RKO (cell line): ENCODE measurements at regions not wholly inside any gene's neighbourhood (a gene's known extent, or its start where the extent isn't known, plus 50 kb on each side); places are given as distances from the start of the nearest gene placed in this dataset.
"Not testable (repeated sequence)": the region's sequence is repeated elsewhere in the genome, so short reads cannot be mapped to it uniquely, and the experiment has no call there.

Experiments used
- DNase-seq: peaks from one replicate; pipeline ENCODE4 v3.0.0-alpha.2; 2016; ENCODE audit warnings: low spot score

DNA sequence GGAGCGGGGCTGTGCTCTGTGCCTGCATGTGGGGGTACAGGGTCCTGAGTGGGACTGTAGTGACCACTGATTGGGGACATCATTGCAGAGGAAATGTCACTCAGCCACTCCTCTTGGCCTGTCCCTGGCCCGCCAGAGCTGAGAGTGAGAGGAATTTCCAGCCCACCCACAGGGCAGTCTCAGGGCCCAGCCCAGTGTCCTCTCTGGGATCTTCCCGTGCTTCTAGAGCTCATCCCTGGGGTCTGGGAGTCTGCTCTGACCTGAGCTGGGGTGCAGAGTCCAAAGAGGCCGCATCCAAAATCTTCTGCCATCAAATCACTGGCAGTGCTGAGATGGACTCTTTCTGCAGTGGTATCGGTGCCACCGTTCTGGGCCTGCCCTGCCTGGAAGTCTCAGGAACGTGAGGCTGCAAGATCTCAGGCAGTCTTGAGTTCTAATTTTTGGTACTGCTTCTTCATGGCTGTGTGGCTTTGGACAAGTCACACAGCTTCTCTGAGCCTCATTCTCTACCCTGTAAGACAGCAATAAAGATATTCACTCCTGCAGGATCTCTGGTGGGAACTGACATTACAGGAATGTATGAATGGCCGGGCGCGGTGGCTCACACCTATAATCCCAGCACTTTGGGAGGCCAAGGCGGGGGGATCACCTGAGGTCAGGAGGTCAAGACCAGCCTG lies 100.8 kb upstream of the TARDBP start:
- DNase-seq = no peak

DNA sequence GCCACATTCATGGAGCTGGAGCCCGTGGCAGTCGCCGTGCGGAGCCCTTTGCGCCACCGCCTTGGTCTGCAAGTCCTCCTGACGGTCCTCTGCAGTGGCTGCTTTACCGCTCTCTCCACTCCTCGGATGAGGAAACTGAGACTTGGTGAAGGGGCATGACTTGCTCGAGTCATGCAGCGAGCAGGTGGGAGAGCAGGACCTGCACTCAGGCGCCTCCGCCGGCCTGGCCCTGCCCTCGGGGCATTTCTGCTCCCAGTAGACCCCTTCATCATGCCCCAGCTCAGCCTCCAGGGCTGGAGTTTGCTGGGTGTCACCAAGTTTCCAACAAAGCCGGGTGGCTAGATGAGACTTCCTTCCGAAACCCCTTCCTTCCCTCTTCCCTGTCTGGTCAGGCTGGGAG lies 100.0 kb upstream of the TARDBP start:
- DNase-seq = no peak

DNA sequence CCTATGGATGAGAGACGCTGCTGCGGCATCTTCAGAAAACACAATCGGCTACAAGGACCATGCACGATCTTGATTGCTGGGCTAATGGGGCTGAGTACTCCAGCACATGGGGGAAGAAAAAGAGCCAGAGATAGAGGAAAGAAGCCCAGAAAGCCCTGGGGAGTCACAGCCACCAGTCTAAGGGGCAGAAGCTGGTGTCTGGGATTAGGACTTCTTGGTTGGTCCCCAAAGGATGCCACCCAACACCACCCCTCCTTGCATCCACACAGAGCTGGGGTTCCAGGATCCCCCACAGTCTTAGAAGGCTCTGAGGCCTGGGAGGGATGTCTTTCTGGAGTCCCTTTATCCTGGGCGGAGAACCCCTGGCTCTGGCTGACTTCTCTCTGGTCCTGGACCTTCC lies 98.4 kb upstream of the TARDBP start:
- DNase-seq = no peak

DNA sequence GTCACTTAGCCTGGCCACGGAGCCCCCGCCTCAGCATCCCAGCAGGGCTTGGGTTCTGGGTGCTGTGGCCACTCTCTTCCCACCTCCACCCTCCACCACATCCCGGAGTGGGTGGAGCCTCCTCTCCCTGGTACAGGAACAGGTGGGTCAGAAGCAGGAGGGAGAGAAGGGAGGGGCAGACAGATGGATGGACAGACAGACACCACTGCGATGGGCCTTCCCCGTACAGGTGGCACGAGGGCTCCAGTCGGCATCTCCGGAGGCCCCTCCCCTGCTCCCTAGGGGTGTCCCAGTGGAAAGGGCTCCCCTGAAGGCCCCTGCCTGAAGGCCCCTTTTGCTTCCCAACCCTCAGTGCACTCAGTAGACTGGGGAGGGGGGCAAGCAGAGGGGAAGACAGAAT lies 96.9 kb upstream of the TARDBP start:
- DNase-seq = no peak

DNA sequence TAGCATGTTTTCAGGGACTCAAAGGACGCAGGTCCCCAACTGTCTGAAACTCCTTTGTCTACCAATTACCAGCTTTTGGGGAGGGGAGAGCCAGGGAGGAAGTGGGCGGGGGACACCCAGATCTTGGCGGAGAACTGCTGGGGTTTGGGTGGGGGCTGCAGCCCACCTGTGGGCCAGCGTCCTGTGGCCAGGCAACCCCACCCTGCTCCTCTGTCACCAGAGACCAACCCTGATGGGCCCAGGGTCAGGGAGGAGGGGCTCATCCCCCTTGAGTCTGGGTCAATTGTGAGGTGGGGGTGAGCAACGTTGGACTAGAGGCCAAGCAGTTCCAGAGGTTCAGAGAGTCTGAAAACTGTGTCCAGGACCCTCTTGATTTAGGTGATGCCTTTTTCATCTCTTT lies 96.1 kb upstream of the TARDBP start:
- DNase-seq = no peak

DNA sequence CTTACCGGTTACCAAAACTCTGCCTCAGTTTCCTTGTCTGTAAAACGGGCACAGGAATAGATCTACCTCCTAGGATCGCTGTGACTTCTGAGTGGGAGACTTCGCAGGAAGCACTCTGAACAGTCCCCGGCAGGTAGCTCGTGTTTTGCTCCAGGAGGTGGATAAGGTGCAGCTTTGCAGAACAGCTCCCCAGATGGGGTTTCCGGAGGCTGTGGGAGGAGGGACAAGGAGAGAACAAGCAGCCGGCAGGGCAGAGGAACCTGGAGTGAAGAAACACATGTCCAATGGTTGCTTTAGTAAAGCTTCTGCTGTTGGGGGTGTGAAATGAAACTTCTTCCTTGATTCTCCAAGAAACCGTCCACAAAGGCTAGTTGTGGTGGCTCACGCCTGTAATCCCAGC lies 95.5 kb upstream of the TARDBP start:
- no peak for DNase-seq

DNA sequence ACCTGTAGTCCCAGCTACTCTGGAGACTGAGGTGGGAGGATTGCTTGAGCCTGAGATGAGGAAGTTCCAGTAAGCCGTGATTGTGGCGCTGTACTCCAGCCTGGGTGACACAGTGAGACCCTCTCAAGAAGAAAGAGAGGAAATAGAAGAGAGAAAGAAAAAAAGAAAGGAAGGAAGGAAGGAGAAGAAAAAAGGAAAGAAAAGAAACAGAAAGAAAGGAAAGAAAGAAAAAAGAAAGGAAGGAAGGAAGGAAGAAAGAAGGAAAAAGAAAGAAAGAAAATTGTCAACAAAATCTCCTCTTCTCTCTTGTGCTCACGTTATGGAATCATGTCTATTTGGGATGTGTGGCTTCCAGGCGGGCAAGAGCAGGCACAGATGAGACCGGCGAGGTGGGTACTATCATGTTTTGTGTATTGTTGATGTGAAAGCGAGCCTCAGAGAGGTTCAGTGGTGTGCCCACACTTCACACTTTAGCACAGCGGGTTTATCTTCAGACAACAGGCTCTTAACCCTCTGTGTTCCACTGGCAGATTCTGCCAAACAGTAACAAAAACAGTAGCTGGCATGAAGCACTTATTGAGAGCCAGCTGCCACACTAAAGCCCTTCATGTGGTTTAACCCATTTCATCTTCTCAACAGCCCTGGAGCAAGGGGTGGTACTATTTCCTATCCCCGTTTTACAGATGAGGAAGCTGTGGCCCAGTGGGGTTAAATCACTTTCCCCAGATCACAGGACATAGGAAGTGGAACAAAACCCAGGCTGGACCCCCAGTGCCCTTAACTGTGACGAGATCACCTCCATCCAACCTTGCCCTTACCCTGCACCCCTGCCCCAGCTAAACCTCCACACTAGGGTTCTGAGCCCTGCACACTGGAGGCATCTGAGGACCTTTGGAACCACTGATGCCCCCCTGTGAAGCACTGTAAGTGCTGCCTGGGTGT lies 94.7 kb upstream of the TARDBP start:
- no peak for DNase-seq

DNA sequence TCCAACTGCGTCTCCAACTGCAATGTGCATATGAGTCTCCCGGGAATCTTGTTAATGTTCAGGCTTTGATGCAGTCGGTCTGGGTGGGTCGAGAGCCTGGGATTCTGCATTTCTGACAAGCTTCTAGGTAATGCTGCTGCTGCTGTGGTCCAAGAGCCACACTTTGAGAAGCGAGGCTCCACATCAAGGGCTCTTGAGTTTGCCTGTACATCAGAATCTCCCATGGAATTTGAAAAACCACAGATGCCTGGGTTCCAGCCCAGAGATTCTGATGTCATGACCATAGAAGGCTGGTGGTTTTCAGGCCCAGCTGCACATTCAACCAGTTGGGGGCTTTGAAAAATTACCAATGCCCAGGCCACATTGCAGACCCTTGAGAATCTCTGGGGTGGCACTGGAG lies 93.9 kb upstream of the TARDBP start:
- no peak for DNase-seq

DNA sequence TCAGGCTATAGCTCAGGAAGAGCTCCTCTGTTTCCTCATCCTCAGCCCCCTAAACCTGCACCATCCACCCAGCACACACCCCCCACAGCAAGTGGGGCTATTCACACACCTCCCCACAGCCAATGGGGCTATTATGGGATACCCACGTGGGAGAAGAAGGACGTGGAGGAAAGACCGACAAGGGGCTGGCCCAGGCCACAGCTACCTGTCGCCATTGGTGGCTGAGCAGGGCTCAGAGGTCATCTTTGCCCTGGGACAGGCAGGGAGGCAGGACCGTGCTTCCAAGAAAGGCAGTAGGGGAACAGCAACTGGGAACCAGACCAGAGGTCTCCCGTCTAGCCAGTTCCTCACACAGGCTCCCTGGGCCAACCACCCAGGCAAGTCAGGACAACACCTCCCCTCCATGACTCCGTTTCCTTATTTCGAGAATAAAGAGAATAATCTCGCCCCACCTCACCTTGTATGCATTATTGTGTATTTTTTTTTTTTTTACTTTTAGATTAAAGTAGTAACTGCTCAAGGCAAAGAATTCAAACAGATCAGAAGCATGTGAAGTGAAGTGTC lies 92.3 kb upstream of the TARDBP start:
- DNase-seq = no peak

DNA sequence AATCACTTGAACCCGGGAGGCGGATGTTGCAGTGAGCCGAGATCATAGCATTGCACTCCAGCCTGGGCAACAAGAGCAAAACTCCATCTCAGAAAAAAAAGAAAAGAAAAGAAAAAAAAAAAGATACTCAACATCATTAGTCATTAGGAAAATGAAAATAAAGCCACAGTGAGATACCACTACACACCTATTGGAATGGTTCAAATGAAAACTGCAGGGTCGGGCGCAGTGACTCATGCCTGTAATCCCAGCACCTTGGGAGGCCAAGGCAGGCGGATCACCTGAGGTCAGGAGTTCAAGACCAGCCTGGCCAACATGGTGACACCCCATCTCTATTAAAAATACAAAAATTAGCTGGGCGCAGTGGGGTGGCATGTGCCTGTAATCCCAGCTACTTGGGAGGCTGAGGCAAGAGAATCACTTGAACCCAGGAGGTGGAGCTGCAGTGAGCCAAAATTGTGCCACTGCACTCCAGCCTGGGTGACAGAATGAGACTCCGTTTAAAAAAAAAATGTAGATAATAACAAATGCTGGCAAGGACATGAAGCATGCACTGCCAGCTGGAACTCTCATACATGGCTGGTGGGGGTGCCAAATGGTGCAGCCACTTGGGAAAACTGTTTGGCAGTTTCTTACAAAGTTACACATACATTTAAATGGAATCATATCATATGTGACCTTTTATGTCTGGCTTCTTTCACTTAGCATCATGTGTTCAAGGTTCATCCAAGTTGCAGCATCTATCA lies 90.0 kb upstream of the TARDBP start:
- DNase-seq = not testable (repeated sequence)

DNA sequence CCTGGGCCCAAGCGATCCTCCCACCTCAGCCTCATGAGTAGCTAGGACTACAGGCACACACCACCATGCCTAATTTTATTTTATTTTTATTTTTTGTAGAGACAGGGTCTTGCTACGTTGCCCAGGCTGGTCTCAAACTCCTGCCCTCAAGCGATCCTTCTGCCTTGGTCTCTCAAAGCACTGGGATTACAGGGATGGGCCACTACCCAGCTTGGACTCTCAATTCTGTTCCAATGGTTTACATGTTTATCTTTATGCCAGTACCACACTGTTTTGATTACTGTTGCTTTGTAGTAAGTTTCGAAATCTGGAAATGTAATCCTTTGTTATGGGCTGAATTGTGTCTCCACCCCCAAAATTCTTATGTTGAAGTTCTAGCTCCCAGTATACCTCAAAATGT lies 88.4 kb upstream of the TARDBP start:
- no peak for DNase-seq

DNA sequence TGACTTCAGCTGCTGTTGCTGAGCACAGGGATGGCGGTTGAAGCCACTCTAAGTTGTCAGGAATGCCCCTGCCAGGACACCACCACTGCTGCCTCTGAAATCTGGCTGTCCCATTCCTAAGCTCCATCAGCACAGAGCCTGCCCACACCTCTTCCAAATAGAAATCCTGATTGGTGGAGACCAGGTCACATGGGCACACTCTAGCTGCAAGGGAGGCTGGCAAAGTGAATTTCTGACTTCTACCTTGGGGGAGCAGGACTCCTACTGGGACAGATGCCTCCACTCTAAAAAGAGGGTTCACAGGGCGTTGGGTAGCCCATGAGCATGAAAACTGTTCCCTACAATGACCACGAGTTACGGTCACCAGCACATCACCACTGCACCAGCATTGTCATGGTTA lies 83.8 kb upstream of the TARDBP start:
- no peak for DNase-seq

DNA sequence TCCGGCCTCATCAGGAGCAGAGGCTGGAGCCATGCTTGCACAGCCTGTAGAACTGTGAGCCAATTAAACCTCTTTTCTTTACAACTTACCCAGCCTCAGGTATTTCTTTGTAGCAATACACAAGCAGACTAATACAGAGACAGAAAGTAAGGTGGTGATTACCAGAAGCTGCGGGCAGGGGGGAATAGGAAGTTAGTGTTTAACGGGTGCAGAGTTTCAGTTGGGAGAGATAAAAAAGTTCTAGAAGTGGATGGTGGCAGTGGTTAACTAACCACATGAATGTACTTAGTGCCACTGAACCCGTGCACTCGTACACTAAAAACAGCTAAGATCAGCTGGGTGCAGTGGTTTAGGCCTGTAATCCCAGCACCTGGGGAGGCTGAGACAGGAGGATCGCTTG lies 80.4 kb upstream of the TARDBP start:
- no peak for DNase-seq

DNA sequence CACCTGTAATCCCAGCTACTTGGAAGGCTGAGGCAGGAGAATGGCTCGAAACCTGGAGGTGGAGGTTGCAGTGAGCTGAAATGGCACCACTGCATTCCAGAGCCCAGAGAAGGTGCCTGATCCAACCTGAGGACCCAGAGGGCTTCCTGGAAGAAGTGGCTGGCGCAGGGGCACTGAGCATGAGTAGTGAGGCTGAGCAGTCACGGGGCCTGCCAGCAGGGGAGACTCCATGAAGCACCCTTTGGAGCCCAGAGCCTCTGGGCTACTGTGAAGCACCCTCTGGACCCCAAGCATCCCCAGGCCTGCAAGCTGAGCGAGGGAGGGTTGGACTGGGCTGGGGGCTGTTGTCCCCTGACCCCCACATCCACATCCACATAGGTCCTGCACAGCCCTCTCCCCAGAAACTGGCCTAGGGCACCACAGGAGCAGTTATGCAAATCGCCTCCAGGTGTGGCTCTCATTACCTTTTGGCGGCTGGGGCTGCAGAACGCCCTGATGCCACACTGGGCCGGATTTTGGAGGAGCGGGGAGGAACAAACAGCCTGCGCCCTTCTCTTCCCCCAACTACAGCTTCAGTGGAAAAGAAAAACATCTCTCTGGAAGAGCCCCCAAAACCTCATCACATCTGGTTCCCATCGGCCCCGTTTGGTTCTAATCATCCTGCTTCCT lies 78.2 kb upstream of the TARDBP start:
- DNase-seq = no peak

DNA sequence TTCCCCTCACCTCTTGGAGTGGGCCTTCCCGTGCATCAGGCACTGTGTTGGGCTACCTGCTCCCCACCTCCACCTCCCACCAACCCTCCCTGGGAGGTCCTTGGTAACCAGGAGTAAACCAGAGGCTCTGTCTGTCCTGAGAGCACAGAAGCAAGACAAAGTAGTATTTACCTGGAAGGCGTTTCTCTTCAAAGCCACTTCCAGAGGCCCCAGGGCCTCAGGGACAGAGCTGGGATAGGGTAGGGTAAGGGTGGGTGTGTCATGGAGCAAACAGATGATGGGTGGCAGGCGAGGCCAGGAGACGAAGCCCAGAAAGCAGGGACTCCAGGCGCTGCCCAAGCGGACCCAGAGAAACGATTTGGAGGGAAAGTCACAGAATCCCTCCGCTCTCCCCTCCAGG lies 77.2 kb upstream of the TARDBP start:
- no peak for DNase-seq

DNA sequence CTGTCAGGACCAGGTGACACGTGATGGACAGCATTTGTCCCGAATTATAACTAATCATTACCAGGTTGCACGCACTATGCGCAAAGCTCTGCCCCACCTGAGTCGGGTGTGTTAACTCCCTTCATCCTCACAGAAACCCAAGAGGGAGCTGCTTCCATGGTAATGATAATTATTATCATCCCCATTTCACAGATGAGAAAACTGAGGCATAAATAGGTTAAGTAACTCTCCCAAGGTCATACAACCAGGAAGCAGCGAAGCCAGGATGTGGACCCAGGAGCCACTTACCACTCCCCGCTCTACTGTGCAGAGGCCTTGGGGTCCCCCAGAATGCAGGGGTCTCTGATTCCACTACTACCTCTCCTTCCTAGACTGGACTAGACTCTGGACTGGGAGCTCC lies 76.7 kb upstream of the TARDBP start:
- no peak for DNase-seq

DNA sequence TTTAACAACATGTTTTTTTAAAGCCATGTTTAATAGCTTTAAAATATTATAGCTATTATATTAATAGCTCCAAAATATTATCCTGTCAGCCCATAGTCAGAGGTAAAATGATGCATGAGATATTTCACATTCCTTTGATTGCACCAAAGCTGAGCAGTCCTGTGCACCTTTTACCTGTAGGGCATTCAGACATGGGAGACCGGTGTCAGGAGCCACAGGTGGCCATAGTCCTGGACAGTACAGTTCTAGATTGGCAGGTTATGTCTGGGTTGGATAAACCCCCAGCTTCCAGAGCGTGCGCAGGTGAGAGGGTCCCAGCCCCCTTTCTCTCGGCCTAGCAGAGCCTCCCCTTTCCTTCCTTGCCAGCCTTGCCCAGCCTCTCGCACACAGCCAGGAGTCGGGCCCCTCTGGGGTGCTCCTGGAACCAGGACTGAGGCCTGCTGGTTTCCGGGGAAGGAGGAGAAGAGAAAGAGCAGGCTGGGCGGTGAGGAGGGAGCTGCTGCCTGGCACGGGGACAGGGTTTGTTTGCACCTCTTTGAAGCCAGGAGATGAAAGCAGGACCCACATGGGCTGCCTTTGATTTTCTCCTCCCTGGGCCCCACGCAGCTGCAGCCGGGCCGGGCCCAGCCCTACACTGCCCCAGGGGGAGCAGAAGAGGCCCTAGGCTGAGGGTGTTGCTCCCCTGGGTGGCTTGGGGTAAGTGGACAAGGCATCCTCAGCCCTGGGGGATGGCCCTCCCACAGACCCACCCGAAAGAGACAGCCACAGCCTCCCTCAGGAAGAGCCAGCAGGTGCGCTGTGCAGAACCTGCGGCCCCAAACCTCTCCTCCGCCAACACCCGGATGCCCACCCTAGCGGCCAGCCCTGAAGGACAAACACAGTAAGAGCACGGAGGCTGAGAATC lies 75.2 kb upstream of the TARDBP start:
- DNase-seq = no peak

DNA sequence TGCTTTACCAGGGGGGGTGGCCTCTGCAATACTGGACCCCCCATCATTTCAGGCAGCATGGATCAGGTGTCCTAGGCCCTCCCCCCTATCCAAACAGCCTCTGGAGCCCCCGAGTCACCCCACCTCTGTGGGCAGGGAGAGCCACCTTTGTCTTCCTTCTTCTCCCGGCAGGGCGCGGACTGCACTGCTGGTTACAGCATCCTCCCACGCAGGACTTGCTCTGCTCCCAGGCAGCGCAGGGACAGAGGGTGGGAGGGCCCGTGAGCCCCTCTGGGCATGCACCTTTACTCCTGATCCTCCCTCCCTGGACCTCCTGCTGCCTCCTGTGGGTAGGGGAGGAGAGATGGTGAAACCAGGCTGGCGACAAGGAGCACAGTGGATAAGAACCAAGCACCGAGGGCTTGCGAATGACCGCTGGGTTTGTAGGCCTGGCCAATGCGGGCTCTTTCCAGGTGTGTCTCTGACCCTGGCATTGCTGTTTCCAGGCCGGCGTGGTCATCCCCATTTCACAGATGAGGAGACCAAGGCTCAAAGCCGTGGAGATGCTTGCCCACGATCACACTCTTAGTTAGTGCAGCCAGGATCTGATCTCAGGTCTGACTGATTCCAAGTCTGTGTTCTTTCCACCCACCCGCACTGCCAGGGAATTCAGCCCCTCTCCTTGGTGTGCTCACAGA lies 73.6 kb upstream of the TARDBP start:
- DNase-seq = no peak

DNA sequence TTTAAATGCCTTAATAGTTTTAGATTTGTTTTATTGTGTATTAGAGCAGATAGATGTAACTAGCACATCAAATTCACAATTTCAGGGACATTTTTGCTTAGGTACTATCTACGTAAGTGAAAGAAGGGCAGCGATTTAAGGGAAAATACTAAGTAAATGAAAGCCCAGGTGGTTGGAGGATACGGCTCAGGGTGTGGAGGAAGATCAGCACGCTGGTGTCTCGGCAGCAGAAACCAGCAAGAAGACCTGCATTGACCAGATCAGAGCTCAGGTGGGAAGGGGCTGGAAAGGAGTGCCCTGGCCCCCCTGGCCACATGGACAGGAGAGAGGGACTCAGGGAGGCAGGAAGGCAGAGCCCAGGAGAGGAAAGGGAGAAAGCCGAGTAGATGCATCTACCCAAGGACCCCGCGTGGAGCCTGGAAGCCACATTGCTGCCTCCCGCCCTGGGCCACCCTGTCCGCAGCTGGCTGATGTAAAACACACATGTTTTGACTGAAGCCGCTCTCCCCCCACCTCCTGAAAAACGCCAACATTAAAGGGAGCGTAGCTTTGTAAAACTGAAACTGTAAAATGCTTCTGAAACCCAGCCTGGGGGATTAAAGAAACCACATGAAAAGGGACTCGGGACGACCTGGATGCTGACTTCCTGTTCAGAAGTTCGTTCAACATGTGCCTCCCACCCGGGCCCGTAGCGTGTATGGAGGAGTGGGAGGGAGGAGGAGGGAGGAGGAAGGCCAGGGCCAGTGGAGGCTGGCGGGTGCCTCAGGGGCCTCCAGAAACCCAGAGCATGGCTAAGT lies 72.6 kb upstream of the TARDBP start:
- no peak for DNase-seq

DNA sequence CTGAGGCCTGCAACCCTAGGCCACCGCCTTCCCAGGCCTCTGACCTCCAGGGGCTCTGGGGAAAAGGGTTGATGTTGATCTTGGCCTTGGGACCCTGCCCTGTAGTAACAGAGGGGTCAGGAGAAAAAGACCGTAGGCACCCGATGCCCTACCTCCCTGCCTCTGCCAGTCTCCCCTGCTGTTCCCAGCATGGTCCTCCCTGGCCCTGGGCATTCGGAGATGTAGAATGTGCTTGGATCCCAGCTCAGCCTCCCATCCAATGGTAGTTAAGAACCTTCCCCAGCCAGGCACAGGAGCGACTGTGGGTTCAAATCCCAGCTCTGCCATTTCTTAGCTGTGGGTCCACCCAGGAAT lies 72.0 kb upstream of the TARDBP start:
- DNase-seq = no peak
